Naive thymus-derived CD4-positive, alpha-beta T cell (primary cell): ENCODE measurements at regions not wholly inside any gene's neighbourhood (a gene's known extent, or its start where the extent isn't known, plus 50 kb on each side); places are given as distances from the start of the nearest gene placed in this dataset.

ENCODE experiments used
- ATAC-seq: fragments of 150-1000 bp; cut with Tn5 transposase; 2 replicates; pipeline ENCODE4 v1.10.0; 2021; ENCODE audit warnings: mild to moderate bottlenecking, moderate library complexity
- CTCF ChIA-PET: fragments of 350-600 bp; sonication (Branson Sonifier 250); formaldehyde crosslinking; loops from one replicate; lab custom pipeline; 2021; ENCODE audit warnings: antibody characterized with exemption; lab: Charles Lee
- POLR2A ChIA-PET: fragments of 350-600 bp; sonication (Branson Sonifier 250); formaldehyde crosslinking; loops from one replicate; lab custom pipeline; 2021; ENCODE audit warnings: antibody characterized with exemption, inconsistent platforms; lab: Charles Lee
- DNase-seq, 9 donors: peaks; one replicate each; pipeline versions ENCODE4 v3.0.0 to v3.0.0-alpha.2; 2020 to 2022; ENCODE audit warnings: mixed read lengths in 1 of 9
- H3K27ac ChIP-seq: one replicate; pipeline ENCODE4 v1.7.0; 2013; ENCODE audit warnings: mild to moderate bottlenecking, low read depth, low read length, moderate library complexity
- H3K27me3 ChIP-seq, 2 donors: one replicate each; pipeline ENCODE4 v1.7.0; 2013; ENCODE audit warnings: low read length in 2 of 2, mild to moderate bottlenecking in 2 of 2, moderate library complexity in 2 of 2; ENCODE audit not compliant: control insufficient read depth in 2 of 2, insufficient read depth in 2 of 2
- H3K36me3 ChIP-seq, 3 experiments: 1 replicate in 2 of 3; 2 replicates in 1 of 3; pipeline ENCODE4 v1.7.0; 2013; ENCODE audit warnings: low read length in 3 of 3, mild to moderate bottlenecking in 3 of 3, moderate library complexity in 1 of 3; ENCODE audit not compliant: insufficient read depth in 3 of 3, control insufficient read depth in 2 of 3
- H3K4me1 ChIP-seq, 2 donors: one replicate each; pipeline ENCODE4 v1.7.0; 2013; ENCODE audit warnings: low read length in 2 of 2, mild to moderate bottlenecking in 2 of 2, moderate library complexity in 1 of 2; ENCODE audit not compliant: control insufficient read depth in 2 of 2, insufficient read depth in 2 of 2
- H3K4me3 ChIP-seq: 2 replicates; pipeline ENCODE4 v1.7.0; 2013; ENCODE audit warnings: mild to moderate bottlenecking, low read length
- H3K9me3 ChIP-seq, 3 experiments: 1 replicate in 2 of 3; 2 replicates in 1 of 3; pipeline ENCODE4 v1.7.0; 2013; ENCODE audit warnings: low read length in 3 of 3; ENCODE audit not compliant: control insufficient read depth in 2 of 3
- H3K27ac Mint-ChIP-seq, 9 donors: one replicate each; pipeline ENCODE4 v1.8.0; 2020 to 2022; ENCODE audit warnings: mixed read lengths in 9 of 9, mild to moderate bottlenecking in 8 of 9, moderate library complexity in 5 of 9, inconsistent platforms in 2 of 9
- H3K27me3 Mint-ChIP-seq, 5 donors: one replicate each; pipeline ENCODE4 v1.8.0; 2021 to 2022; ENCODE audit warnings: mixed read lengths in 5 of 5, mild to moderate bottlenecking in 1 of 5
- H3K36me3 Mint-ChIP-seq, 5 donors: one replicate each; pipeline ENCODE4 v1.8.0; 2020 to 2022; ENCODE audit warnings: mixed read lengths in 5 of 5, mild to moderate bottlenecking in 3 of 5, inconsistent platforms in 1 of 5
- H3K4me1 Mint-ChIP-seq, 7 donors: one replicate each; pipeline ENCODE4 v1.8.0; 2020 to 2022; ENCODE audit warnings: mixed read lengths in 7 of 7, mild to moderate bottlenecking in 3 of 7, inconsistent platforms in 1 of 7
- H3K4me3 Mint-ChIP-seq, 10 donors: one replicate each; pipeline ENCODE4 v1.8.0; 2020 to 2022; ENCODE audit warnings: mild to moderate bottlenecking in 10 of 10, mixed read lengths in 10 of 10, moderate library complexity in 6 of 10, inconsistent platforms in 2 of 10
- H3K9me3 Mint-ChIP-seq, 11 donors: one replicate each; pipeline ENCODE4 v1.8.0; 2020 to 2022; ENCODE audit warnings: mixed read lengths in 11 of 11, mild to moderate bottlenecking in 4 of 11, inconsistent platforms in 1 of 11, moderate library complexity in 1 of 11
- intact Hi-C, 2 donors: fragments of 100-400 bp; cut with micrococcal nuclease; formaldehyde crosslinking; loops; one replicate each; pipeline ENCODE4 v1.15.1; 2023

GRCh38 chr2:236512267-236512666 lies 57.4 kb upstream of the ACKR3 start:
- H3K4me3 ChIP-seq: no peak overlapping the region
- ChIA-PET CTCF (interaction anchor here (0.6 to 6.0 kb wide), 19 partner anchors 10 to 549 kb away, joined by 3 to 156 read pairs (median 7); partner anchors contain the start of gene ACKR3), POLR2A (interaction anchor here (1.0 to 2.9 kb wide), 4 partner anchors 23 to 57 kb away, joined by 4 to 19 read pairs (median 4); partner anchors contain the start of gene ACKR3)
- H3K27ac ChIP-seq: no peak overlapping the region
- no peak for ATAC-seq
- H3K9me3 ChIP-seq: no peaks in the 10 kb centered on the region
- Mint-ChIP-seq H3K9me3 (no peaks in the 10 kb centered on the region), H3K4me3 (no peak overlapping the region), H3K4me1 (peaks cover 0 to 9% (median under 1%) of the 10 kb centered on the region in 7 donors), H3K36me3 (no peaks in the 10 kb centered on the region), H3K27ac (no peak overlapping the region), H3K27me3 (peaks cover 0 to 37% (median 0%) of the 10 kb centered on the region in 5 donors)
- peaks cover 4% of the 10 kb centered on the region in 2 donors for H3K4me1 ChIP-seq
- no peaks in the 10 kb centered on the region for H3K36me3 ChIP-seq
- no peaks in the 10 kb centered on the region for H3K27me3 ChIP-seq
- DNase-seq: no peak
- intact Hi-C loops: loop anchor here (2.0 to 5.0 kb wide), 4 partner anchors 25 to 560 kb away; no protein-coding TSS in a partner anchor

- H3K9me3 ChIP-seq: no peaks in the 10 kb centered on the region
- H3K27me3 ChIP-seq: no peaks in the 10 kb centered on the region
- peak; percentile 94 for ATAC-seq
- CTCF ChIA-PET: interaction anchor here (0.6 to 6.0 kb wide), 22 partner anchors 9 to 548 kb away, joined by 3 to 156 read pairs (median 6); partner anchors contain the start of gene ACKR3
- Mint-ChIP-seq H3K27me3 (peaks cover 0 to 36% (median 0%) of the 10 kb centered on the region in 5 donors), H3K4me1 (peaks cover 0 to 5% (median 0%) of the 10 kb centered on the region in 7 donors), H3K27ac (no peak overlapping the region), H3K4me3 (no peak overlapping the region), H3K9me3 (no peaks in the 10 kb centered on the region), H3K36me3 (no peaks in the 10 kb centered on the region)
- no peak overlapping the region for H3K4me3 ChIP-seq
- H3K36me3 ChIP-seq: no peaks in the 10 kb centered on the region
- peak; percentile 44 to 74 (median 63) for DNase-seq
- H3K27ac ChIP-seq: no peak overlapping the region
- peaks cover 4% of the 10 kb centered on the region in 2 donors for H3K4me1 ChIP-seq
- intact Hi-C loops: loop anchor here (1.0 to 5.0 kb wide), 9 partner anchors 24 to 559 kb away; partner anchors contain the start of gene ACKR3 (in 2 of the 2)
- POLR2A ChIA-PET: interaction anchor here (1.0 to 2.9 kb wide), 5 partner anchors 22 to 56 kb away, joined by 4 to 19 read pairs (median 4); partner anchors contain the start of gene ACKR3
Observed at GRCh38 chr2:236512902-236513435, 56.7 kb upstream of the ACKR3 start.

- peaks cover 4% of the 10 kb centered on the region in 2 donors for H3K4me1 ChIP-seq
- Mint-ChIP-seq H3K4me1 (peaks cover 0 to 5% (median 0%) of the 10 kb centered on the region in 7 donors), H3K36me3 (no peaks in the 10 kb centered on the region), H3K27me3 (peaks cover 0 to 32% (median 0%) of the 10 kb centered on the region in 5 donors), H3K9me3 (no peaks in the 10 kb centered on the region), H3K4me3 (no peak overlapping the region), H3K27ac (no peak overlapping the region)
- intact Hi-C loops: loop anchor here (1.0 to 5.0 kb wide), 9 partner anchors 23 to 558 kb away; partner anchors contain the start of gene ACKR3 (in 2 of the 2)
- POLR2A ChIA-PET: interaction anchor here (0.6 to 2.9 kb wide), 2 partner anchors 55 to 57 kb away, joined by 4 to 19 read pairs; partner anchors contain the start of gene ACKR3
- no peak for ATAC-seq
- H3K27me3 ChIP-seq: no peaks in the 10 kb centered on the region
- no peak overlapping the region for H3K4me3 ChIP-seq
- no peak for DNase-seq
- H3K36me3 ChIP-seq: no peaks in the 10 kb centered on the region
- no peak overlapping the region for H3K27ac ChIP-seq
- H3K9me3 ChIP-seq: no peaks in the 10 kb centered on the region
- CTCF ChIA-PET: interaction anchor here (0.7 to 6.0 kb wide), 16 partner anchors 18 to 547 kb away, joined by 3 to 156 read pairs (median 6); partner anchors contain the start of gene ACKR3
Observed at GRCh38 chr2:236513956-236514355, 55.7 kb upstream of the ACKR3 start.

- Histone ChIP-seq H3K36me3 (no peaks in the 10 kb centered on the region), H3K9me3 (no peaks in the 10 kb centered on the region), H3K4me1 (peaks cover 4% of the 10 kb centered on the region in 2 donors), H3K27me3 (no peaks in the 10 kb centered on the region), H3K27ac (no peak overlapping the region), H3K4me3 (no peak overlapping the region)
- intact Hi-C loops: no loop called here
- H3K36me3 Mint-ChIP-seq: no peaks in the 10 kb centered on the region
- no peaks in the 10 kb centered on the region for H3K9me3 Mint-ChIP-seq
- ChIA-PET POLR2A (no interaction called here), CTCF (no interaction called here)
- DNase-seq (no peak), ATAC-seq (no peak)
- H3K4me3 Mint-ChIP-seq: no peak overlapping the region
- H3K27ac Mint-ChIP-seq: no peak overlapping the region
- peaks cover 0 to 35% (median 4%) of the 10 kb centered on the region in 5 donors for H3K27me3 Mint-ChIP-seq
- peaks cover 0 to 6% (median 0%) of the 10 kb centered on the region in 7 donors for H3K4me1 Mint-ChIP-seq
Observed at GRCh38 chr2:236516708-236517107, 52.9 kb upstream of the ACKR3 start.

- no peaks in the 10 kb centered on the region for H3K9me3 Mint-ChIP-seq
- ChIA-PET CTCF (interaction anchor here (1.4 kb wide), 1 partner anchor 52 kb away, joined by 6 read pairs; the partner anchor contains the start of gene ACKR3), POLR2A (interaction anchor here (0.9 kb wide), 1 partner anchor 33 kb away, joined by 3 read pairs; no protein-coding TSS in a partner anchor)
- peaks cover 0 to 41% (median 7%) of the 10 kb centered on the region in 5 donors for H3K27me3 Mint-ChIP-seq
- no peak overlapping the region for H3K4me3 ChIP-seq
- H3K4me3 Mint-ChIP-seq: no peak overlapping the region
- H3K4me1 Mint-ChIP-seq: peaks cover 0 to 6% (median 0%) of the 10 kb centered on the region in 7 donors
- no peaks in the 10 kb centered on the region for H3K9me3 ChIP-seq
- DNase-seq (no peak), ATAC-seq (no peak)
- H3K27me3 ChIP-seq: no peaks in the 10 kb centered on the region
- H3K27ac Mint-ChIP-seq: no peak overlapping the region
- no peak overlapping the region for H3K27ac ChIP-seq
- intact Hi-C loops: no loop called here
- no peaks in the 10 kb centered on the region for H3K36me3 ChIP-seq
- H3K36me3 Mint-ChIP-seq: no peaks in the 10 kb centered on the region
- peaks cover 4% of the 10 kb centered on the region in 2 donors for H3K4me1 ChIP-seq
Observed at GRCh38 chr2:236517251-236518031, 52.2 kb upstream of the ACKR3 start.
